NB4 (cell line): ENCODE measurements at regions not wholly inside any gene's neighbourhood (a gene's known extent, or its start where the extent isn't known, plus 50 kb on each side); places are given as distances from the start of the nearest gene placed in this dataset.

Source experiments
- MYC ChIP-seq: IDR thresholded peaks from 2 replicates; pipeline ENCODE4 v1.6.1; 2011; ENCODE audit warnings: low read depth, low read length
- POLR2A ChIP-seq: IDR thresholded peaks from 2 replicates; pipeline ENCODE4 v1.6.1; 2011; ENCODE audit warnings: mild to moderate bottlenecking; ENCODE audit not compliant: insufficient read length; ENCODE audit errors: extremely low read depth
- TF ChIP-seq, protein P1 (sequence below): IDR thresholded peaks from one replicate; pipeline ENCODE4 v1.5.1; 2012; ENCODE audit warnings: low read depth, low read length
- TF ChIP-seq, protein P2 (sequence below): IDR thresholded peaks from 2 replicates; pipeline ENCODE4 v1.6.1; 2011; ENCODE audit warnings: low read depth, low read length

DNA sequence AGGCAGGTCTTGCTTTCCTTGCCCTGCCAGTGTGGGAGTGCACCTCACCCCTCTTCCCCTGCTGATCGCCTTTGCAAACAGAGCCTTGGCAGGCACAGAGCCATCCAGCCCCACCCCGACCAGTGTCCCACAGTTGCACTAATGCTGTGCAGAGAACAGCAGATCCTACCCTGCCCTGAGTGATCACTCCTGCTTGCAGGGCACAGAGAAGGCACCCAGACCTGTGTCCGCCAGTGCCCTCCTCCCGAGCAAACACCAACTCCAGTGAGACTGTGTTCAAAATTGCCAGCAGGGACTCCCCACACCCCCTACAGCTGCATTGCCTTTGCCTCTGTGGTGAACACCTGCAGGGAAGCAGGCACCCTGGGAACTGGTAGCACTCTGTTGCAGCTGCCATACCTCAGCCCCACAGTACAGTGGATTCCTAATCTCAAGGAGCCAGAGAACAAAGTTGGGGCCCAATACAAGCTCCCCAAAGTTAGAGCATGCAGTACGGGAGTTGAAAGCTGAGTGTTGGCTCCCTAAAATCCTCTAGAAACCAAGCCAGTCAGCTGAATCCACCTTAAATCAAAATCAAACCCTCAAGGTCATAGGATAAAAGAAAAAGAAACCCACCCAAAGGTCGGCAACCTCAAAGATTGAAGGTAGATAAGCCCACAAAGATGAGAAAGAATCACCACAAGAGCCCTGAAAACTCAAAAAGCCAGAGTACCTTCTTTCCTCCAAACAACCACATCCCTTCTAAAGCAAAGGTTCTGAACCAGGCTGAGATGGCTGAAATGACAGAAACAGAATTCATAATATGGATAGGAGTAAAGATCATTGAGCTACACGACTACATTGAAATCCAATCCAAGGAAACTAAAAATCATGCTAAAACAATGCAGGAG lies 92.9 kb upstream of the PIK3R1 start:
- TF ChIP-seq MYC, result no peak
- TF ChIP-seq, protein P1, sequence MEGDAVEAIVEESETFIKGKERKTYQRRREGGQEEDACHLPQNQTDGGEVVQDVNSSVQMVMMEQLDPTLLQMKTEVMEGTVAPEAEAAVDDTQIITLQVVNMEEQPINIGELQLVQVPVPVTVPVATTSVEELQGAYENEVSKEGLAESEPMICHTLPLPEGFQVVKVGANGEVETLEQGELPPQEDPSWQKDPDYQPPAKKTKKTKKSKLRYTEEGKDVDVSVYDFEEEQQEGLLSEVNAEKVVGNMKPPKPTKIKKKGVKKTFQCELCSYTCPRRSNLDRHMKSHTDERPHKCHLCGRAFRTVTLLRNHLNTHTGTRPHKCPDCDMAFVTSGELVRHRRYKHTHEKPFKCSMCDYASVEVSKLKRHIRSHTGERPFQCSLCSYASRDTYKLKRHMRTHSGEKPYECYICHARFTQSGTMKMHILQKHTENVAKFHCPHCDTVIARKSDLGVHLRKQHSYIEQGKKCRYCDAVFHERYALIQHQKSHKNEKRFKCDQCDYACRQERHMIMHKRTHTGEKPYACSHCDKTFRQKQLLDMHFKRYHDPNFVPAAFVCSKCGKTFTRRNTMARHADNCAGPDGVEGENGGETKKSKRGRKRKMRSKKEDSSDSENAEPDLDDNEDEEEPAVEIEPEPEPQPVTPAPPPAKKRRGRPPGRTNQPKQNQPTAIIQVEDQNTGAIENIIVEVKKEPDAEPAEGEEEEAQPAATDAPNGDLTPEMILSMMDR, result no peak
- TF ChIP-seq POLR2A, result no peak
- TF ChIP-seq, protein P2, sequence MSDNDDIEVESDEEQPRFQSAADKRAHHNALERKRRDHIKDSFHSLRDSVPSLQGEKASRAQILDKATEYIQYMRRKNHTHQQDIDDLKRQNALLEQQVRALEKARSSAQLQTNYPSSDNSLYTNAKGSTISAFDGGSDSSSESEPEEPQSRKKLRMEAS, result no peak
